ENCODE measurements at regions not wholly inside any gene's neighbourhood (a gene's known extent, or its start where the extent isn't known, plus 50 kb on each side); places are given as distances from the start of the nearest gene placed in this dataset.

DNA sequence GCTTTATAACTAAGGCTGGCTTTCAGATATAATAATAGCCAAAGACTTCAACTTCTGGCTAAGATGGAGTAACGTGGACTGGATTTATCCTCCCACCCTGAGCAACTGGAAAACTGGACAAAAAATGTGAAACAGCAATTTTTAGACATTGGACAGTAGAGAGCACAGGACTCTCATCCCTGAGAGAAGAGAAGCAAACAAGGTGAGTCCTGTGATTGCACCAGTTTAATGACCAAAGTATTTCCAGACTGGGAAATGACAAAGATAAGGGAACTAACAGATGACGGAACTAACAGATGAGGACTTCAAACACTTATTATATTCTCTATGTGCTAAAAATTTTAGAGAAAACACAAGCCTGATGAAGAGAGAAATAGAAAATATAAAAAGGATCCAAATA, 175.7 kb upstream of the SLC25A13 start:
- Histone ChIP-seq H3K36me3 (no peaks in the 10 kb centered on the region), H3K4me1 (no peaks in the 10 kb centered on the region), H3K9me3 (no peaks in the 10 kb centered on the region), H3K4me3 (ENCODE audit: low read depth, low read length) (no peak overlapping the region), H3K27me3 (no peaks in the 10 kb centered on the region)
- TF ChIP-seq, protein P1, sequence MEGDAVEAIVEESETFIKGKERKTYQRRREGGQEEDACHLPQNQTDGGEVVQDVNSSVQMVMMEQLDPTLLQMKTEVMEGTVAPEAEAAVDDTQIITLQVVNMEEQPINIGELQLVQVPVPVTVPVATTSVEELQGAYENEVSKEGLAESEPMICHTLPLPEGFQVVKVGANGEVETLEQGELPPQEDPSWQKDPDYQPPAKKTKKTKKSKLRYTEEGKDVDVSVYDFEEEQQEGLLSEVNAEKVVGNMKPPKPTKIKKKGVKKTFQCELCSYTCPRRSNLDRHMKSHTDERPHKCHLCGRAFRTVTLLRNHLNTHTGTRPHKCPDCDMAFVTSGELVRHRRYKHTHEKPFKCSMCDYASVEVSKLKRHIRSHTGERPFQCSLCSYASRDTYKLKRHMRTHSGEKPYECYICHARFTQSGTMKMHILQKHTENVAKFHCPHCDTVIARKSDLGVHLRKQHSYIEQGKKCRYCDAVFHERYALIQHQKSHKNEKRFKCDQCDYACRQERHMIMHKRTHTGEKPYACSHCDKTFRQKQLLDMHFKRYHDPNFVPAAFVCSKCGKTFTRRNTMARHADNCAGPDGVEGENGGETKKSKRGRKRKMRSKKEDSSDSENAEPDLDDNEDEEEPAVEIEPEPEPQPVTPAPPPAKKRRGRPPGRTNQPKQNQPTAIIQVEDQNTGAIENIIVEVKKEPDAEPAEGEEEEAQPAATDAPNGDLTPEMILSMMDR (IDR thresholded peaks at IDR 0.05; ENCODE audit: low read depth, low read length): no peak
- DNase-seq: no peak

GRCh38 chr7:96495751-96496216, 173.9 kb upstream of the SLC25A13 start:
- no peak overlapping the region for H3K4me3 ChIP-seq (ENCODE audit: low read depth, low read length)
- DNase-seq: no peak
- no peaks in the 10 kb centered on the region for H3K36me3 ChIP-seq
- no peaks in the 10 kb centered on the region for H3K9me3 ChIP-seq
- H3K4me1 ChIP-seq: no peaks in the 10 kb centered on the region
- H3K27me3 ChIP-seq: no peaks in the 10 kb centered on the region
- TF ChIP-seq, protein P1 (IDR thresholded peaks at IDR 0.05; ENCODE audit: low read depth, low read length): no peak

DNA sequence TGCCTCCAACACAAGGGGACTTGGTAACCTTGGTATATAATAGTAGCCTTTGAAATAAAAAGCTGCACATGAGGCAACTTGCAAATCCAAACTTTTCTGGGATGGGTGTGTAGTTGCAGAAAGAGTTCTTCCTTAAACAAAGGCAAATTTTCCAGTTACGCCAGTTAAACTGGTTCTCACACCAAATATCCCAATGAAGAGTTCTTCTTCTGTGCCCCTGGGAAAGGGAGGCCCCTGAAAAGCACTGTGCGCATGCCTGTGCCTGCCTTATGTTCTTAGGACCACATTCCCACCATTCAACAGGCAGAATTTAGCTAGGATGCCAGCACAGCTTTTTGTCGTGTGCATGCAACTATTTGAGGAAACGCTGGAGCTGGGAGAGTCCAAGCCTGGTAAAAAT, 164.8 kb upstream of the SLC25A13 start:
- H3K36me3 ChIP-seq: no peaks in the 10 kb centered on the region
- H3K4me3 ChIP-seq (ENCODE audit: low read depth, low read length): no peak overlapping the region
- no peaks in the 10 kb centered on the region for H3K9me3 ChIP-seq
- H3K27me3 ChIP-seq: no peaks in the 10 kb centered on the region
- no peaks in the 10 kb centered on the region for H3K4me1 ChIP-seq
- DNase-seq: no peak
- TF ChIP-seq, protein P1 (IDR thresholded peaks at IDR 0.05; ENCODE audit: low read depth, low read length): no peak

GRCh38 chr7:96484845-96485244, 162.9 kb upstream of the SLC25A13 start:
- no peaks in the 10 kb centered on the region for H3K4me1 ChIP-seq
- TF ChIP-seq, protein P1 (IDR thresholded peaks at IDR 0.05; ENCODE audit: low read depth, low read length): no peak
- no peak overlapping the region for H3K4me3 ChIP-seq (ENCODE audit: low read depth, low read length)
- no peaks in the 10 kb centered on the region for H3K27me3 ChIP-seq
- H3K9me3 ChIP-seq: no peaks in the 10 kb centered on the region
- DNase-seq: no peak
- no peaks in the 10 kb centered on the region for H3K36me3 ChIP-seq

DNA sequence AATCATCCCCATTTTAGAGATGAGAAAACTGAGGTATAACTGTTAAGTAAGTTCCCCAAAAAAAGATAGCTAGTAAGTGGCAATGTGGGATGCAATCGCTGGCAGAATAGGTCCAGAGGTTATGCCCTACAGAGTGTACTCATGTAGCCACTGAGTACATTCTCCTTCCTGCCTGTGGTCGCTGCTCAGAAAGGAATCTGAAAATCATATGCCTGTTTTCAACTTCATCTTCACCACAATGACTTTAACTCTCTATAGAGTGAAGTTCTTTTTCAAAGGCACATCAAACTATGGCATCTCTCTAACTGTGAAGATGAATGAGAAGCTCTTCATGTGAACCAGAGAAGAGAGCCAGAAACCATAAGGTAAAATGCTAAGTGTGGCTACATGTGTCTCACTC, 162.2 kb upstream of the SLC25A13 start:
- no peak for DNase-seq
- H3K27me3 ChIP-seq: no peaks in the 10 kb centered on the region
- TF ChIP-seq, protein P1 (IDR thresholded peaks at IDR 0.05; ENCODE audit: low read depth, low read length): no peak
- H3K9me3 ChIP-seq: no peaks in the 10 kb centered on the region
- no peaks in the 10 kb centered on the region for H3K36me3 ChIP-seq
- no peaks in the 10 kb centered on the region for H3K4me1 ChIP-seq
- no peak overlapping the region for H3K4me3 ChIP-seq (ENCODE audit: low read depth, low read length)

- Histone ChIP-seq H3K4me1 (no peaks in the 10 kb centered on the region), H3K36me3 (no peaks in the 10 kb centered on the region), H3K27me3 (no peaks in the 10 kb centered on the region), H3K9me3 (no peaks in the 10 kb centered on the region), H3K4me3 (ENCODE audit: low read depth, low read length) (no peak overlapping the region)
- DNase-seq: no peak
- TF ChIP-seq, protein P1 (IDR thresholded peaks at IDR 0.05; ENCODE audit: low read depth, low read length): no peak
Observed at GRCh38 chr7:96481796-96482195, 159.9 kb upstream of the SLC25A13 start.
